IMR-90 (cell line): ENCODE measurements at regions not wholly inside any gene's neighbourhood (a gene's known extent, or its start where the extent isn't known, plus 50 kb on each side); places are given as distances from the start of the nearest gene placed in this dataset.

Experiments
- ATAC-seq: fragments of 200-7000 bp; cut with Tn5 transposase; 2 replicates; pipeline ENCODE4 v1.9.1; 2020; ENCODE audit warnings: low read depth, mild to moderate bottlenecking, moderate library complexity
- BruUV-seq: library from RNA; stranded (reverse); fragments of 400-500 nt; replicated peaks from 2 replicates; lab custom pipeline; 2021; lab: Mats Ljungman, UMichigan
- CTCF ChIA-PET: fragments of 300-600 bp; formaldehyde crosslinking; extraction: SDS; loops from one replicate; lab custom pipeline; 2021; ENCODE audit warnings: antibody characterized with exemption; lab: Yijun Ruan, JAX
- POLR2A ChIA-PET: fragments of 300-600 bp; sonication (Branson Sonifier 250); formaldehyde crosslinking; loops from one replicate; lab custom pipeline; 2022; ENCODE audit warnings: antibody characterized with exemption; ENCODE audit not compliant: unreplicated experiment; lab: Charles Lee
- DNase-seq: peaks from one replicate; pipeline ENCODE4 v3.0.0; 2013
- H2AFZ ChIP-seq: replicated peaks from 2 replicates; pipeline ENCODE3; 2013; ENCODE audit warnings: low read length, mild to moderate bottlenecking; ENCODE audit not compliant: poor library complexity
- H2AK5ac ChIP-seq: 2 replicates; pipeline ENCODE4 v1.6.1; 2013; ENCODE audit warnings: low read depth, low read length, inconsistent platforms
- H2AK9ac ChIP-seq: replicated peaks from 2 replicates; pipeline ENCODE3; 2013; ENCODE audit warnings: mild to moderate bottlenecking, low read depth, low read length, moderate library complexity; ENCODE audit not compliant: poor library complexity
- H2BK120ac ChIP-seq: 2 replicates; pipeline ENCODE4 v1.6.1; 2013; ENCODE audit warnings: low read depth, low read length, inconsistent platforms
- H2BK15ac ChIP-seq: 3 replicates; pipeline ENCODE4 v1.6.1; 2013; ENCODE audit warnings: low read depth, low read length, inconsistent platforms
- H2BK20ac ChIP-seq: 2 replicates; pipeline ENCODE4 v1.6.1; 2013; ENCODE audit warnings: low read depth, mild to moderate bottlenecking, inconsistent platforms, low read length, moderate library complexity
- H2BK5ac ChIP-seq: 2 replicates; pipeline ENCODE4 v1.6.1; 2013; ENCODE audit warnings: mild to moderate bottlenecking, low read depth, low read length, inconsistent platforms; ENCODE audit not compliant: poor library complexity, severe bottlenecking
- H3K14ac ChIP-seq: replicated peaks from 2 replicates; pipeline ENCODE4 v1.6.1; 2013; ENCODE audit warnings: low read depth, low read length, inconsistent platforms
- H3K18ac ChIP-seq: 2 replicates; pipeline ENCODE4 v1.6.1; 2013; ENCODE audit warnings: low read depth, low read length, control low read depth
- H3K23ac ChIP-seq: 2 replicates; pipeline ENCODE4 v1.6.1; 2013; ENCODE audit warnings: low read depth, low read length, inconsistent platforms
- H3K27ac ChIP-seq: 2 replicates; pipeline ENCODE4 v1.5.1; 2013; ENCODE audit warnings: mild to moderate bottlenecking, control low read depth, low read length; ENCODE audit not compliant: insufficient read depth
- H3K27me3 ChIP-seq: 2 replicates; pipeline ENCODE4 v1.6.1; 2013; ENCODE audit warnings: low read length; ENCODE audit not compliant: control insufficient read depth, insufficient read depth
- H3K36me3 ChIP-seq: 2 replicates; pipeline ENCODE4 v1.6.1; 2013; ENCODE audit warnings: low read length, mixed read lengths; ENCODE audit not compliant: control insufficient read depth, insufficient read depth
- H3K4ac ChIP-seq: 2 replicates; pipeline ENCODE4 v1.6.1; 2013; ENCODE audit warnings: low read depth, low read length, inconsistent platforms
- H3K4me1 ChIP-seq: 2 replicates; pipeline ENCODE4 v1.6.1; 2013; ENCODE audit warnings: low read length, mixed read lengths; ENCODE audit not compliant: control insufficient read depth, insufficient read depth
- H3K4me2 ChIP-seq: 2 replicates; pipeline ENCODE4 v1.6.1; 2013; ENCODE audit warnings: low read depth, mild to moderate bottlenecking, control low read depth, low read length, moderate library complexity
- H3K4me3 ChIP-seq: 2 replicates; pipeline ENCODE4 v1.5.1; 2013; ENCODE audit warnings: low read depth, mild to moderate bottlenecking, control low read depth, low read length, moderate library complexity; ENCODE audit not compliant: insufficient read depth
- H3K56ac ChIP-seq: 2 replicates; pipeline ENCODE4 v1.6.1; 2013; ENCODE audit warnings: low read length, inconsistent platforms; ENCODE audit not compliant: insufficient read depth; ENCODE audit errors: extremely low read depth
- H3K79me1 ChIP-seq, 2 experiments: 2 replicates each; pipeline ENCODE4 v1.6.1; 2013; ENCODE audit warnings: low read length in 2 of 2, inconsistent platforms in 1 of 2, low read depth in 1 of 2
- H3K9ac ChIP-seq: 2 replicates; pipeline ENCODE4 v1.6.1; 2013; ENCODE audit warnings: low read depth, low read length, control low read depth
- H3K9me1 ChIP-seq: 2 replicates; pipeline ENCODE4 v1.6.1; 2013; ENCODE audit warnings: low read length, inconsistent platforms; ENCODE audit not compliant: insufficient read depth
- H3K9me3 ChIP-seq: 2 replicates; pipeline ENCODE4 v1.6.1; 2013; ENCODE audit warnings: low read length; ENCODE audit not compliant: control insufficient read depth, insufficient read depth
- H4K20me1 ChIP-seq: 2 replicates; pipeline ENCODE4 v1.6.1; 2013; ENCODE audit warnings: low read length, inconsistent platforms; ENCODE audit not compliant: insufficient read depth
- H4K5ac ChIP-seq: 2 replicates; pipeline ENCODE4 v1.6.1; 2013; ENCODE audit warnings: mild to moderate bottlenecking, low read depth, low read length, control low read depth
- H4K8ac ChIP-seq, 2 experiments: 2 replicates each; pipeline ENCODE4 v1.6.1; 2013; ENCODE audit warnings: low read depth in 2 of 2, low read length in 2 of 2, control low read depth in 1 of 2, inconsistent platforms in 1 of 2
- H4K91ac ChIP-seq: 2 replicates; pipeline ENCODE4 v1.6.1; 2013; ENCODE audit warnings: low read depth, low read length, inconsistent platforms; ENCODE audit not compliant: insufficient read depth
- MAFK ChIP-seq: IDR thresholded peaks from 2 replicates; pipeline ENCODE4 v1.6.1; 2012; ENCODE audit warnings: low read depth, low read length, improper control_type of control experiment
- MAZ ChIP-seq: IDR thresholded peaks from 2 replicates; pipeline ENCODE4 v1.6.1; 2012; ENCODE audit warnings: low read depth, mild to moderate bottlenecking, low read length, improper control_type of control experiment, moderate library complexity, borderline replicate concordance
- MXI1 ChIP-seq: IDR thresholded peaks from 2 replicates; pipeline ENCODE4 v1.6.1; 2012; ENCODE audit warnings: low read depth, mild to moderate bottlenecking, low read length, moderate library complexity, borderline replicate concordance
- POLR2A ChIP-seq: IDR thresholded peaks from 2 replicates; pipeline ENCODE4 v1.6.1; 2012; ENCODE audit warnings: mild to moderate bottlenecking, low read depth, low read length
- WGBS, 2 experiments: methylation state at CpG; one replicate each; pipeline versions ENCODE4 v1.1.5 to v1.1.7; 2013; ENCODE audit warnings: missing lambda C conversion rate in 2 of 2; ENCODE audit not compliant: insufficient read length in 1 of 2; ENCODE audit errors: extremely low coverage in 2 of 2; 5-methylcytosine and 5-hydroxymethylcytosine counted together
- dilution Hi-C: fragments of 300-500 bp; cut with HindIII; formaldehyde crosslinking; loops from one replicate; pipeline ENCODE4 v1.14.3; 2018; ENCODE audit warnings: low sequenced_read_pairs; ENCODE audit not compliant: unreplicated experiment
- in situ Hi-C: fragments of 300-500 bp; cut with MboI; formaldehyde crosslinking; loops from 3 replicates; pipeline ENCODE4 v1.14.3; 2019; ENCODE audit warnings: low sequenced_read_pairs, inconsistent platforms, mixed read lengths
- intact Hi-C: fragments of 100-400 bp; cut with micrococcal nuclease; formaldehyde crosslinking; loops from 2 replicates; pipeline ENCODE4 v1.10.0; 2022
- TF ChIP-seq, protein P1 (sequence below): conservative IDR thresholded peaks from 2 replicates; pipeline ENCODE4 v1.5.1; 2012; ENCODE audit warnings: mild to moderate bottlenecking, low read depth, low read length, improper control_type of control experiment

DNA sequence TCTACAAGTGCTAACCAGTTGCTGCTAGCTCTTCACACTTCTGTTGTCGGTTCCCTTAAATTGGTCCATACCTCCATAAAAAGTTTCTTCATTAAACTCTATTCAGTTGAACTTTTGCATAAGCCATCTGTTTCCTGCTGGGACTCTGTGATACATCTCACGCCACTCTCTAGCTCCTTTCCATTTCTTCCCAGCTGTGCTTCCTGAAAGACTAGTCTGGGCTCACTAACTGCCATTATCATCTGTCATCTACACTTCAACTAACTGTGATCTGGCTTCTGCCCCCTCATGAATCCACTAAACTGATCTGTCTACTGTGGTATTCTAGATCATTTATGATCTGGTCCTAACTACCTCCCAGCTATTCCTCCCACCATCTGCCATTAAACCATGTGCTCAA is 78.3 kb downstream of the ELAPOR2 start:
- no TSS peak for BruUV-seq
- H2BK5ac ChIP-seq: no peak overlapping the region
- no peak for ATAC-seq
- TF ChIP-seq, protein P1, sequence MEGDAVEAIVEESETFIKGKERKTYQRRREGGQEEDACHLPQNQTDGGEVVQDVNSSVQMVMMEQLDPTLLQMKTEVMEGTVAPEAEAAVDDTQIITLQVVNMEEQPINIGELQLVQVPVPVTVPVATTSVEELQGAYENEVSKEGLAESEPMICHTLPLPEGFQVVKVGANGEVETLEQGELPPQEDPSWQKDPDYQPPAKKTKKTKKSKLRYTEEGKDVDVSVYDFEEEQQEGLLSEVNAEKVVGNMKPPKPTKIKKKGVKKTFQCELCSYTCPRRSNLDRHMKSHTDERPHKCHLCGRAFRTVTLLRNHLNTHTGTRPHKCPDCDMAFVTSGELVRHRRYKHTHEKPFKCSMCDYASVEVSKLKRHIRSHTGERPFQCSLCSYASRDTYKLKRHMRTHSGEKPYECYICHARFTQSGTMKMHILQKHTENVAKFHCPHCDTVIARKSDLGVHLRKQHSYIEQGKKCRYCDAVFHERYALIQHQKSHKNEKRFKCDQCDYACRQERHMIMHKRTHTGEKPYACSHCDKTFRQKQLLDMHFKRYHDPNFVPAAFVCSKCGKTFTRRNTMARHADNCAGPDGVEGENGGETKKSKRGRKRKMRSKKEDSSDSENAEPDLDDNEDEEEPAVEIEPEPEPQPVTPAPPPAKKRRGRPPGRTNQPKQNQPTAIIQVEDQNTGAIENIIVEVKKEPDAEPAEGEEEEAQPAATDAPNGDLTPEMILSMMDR: no peak
- TF ChIP-seq POLR2A (no peak), MXI1 (no peak), MAFK (no peak), MAZ (no peak)
- POLR2A ChIA-PET: no interaction called here
- H3K36me3 ChIP-seq: no peaks in the 10 kb centered on the region
- no peak overlapping the region for H2AK5ac ChIP-seq
- no peaks in the 10 kb centered on the region for H3K27me3 ChIP-seq
- H3K9me3 ChIP-seq: no peaks in the 10 kb centered on the region
- no peak overlapping the region for H2AFZ ChIP-seq
- dilution Hi-C loops (no loop called here), intact Hi-C loops (no loop called here), in situ Hi-C loops (no loop called here)
- no peak overlapping the region for H4K91ac ChIP-seq
- H2BK120ac ChIP-seq: no peak overlapping the region
- H4K20me1 ChIP-seq: no peaks in the 10 kb centered on the region
- CTCF ChIA-PET: no interaction called here
- H4K8ac ChIP-seq: no peak overlapping the region
- WGBS, 2 experiments: 17% methylated on average over 2 of the region's 2 CpGs; no CpG with 5 or more reads in 1 of the 2 experiments
- no peak overlapping the region for H3K23ac ChIP-seq
- no peak overlapping the region for H3K4ac ChIP-seq
- no peak overlapping the region for H3K18ac ChIP-seq
- no peak overlapping the region for H2AK9ac ChIP-seq
- H3K9me1 ChIP-seq: no peaks in the 10 kb centered on the region
- H3K4me2 ChIP-seq: no peak overlapping the region
- no peaks in the 10 kb centered on the region for H3K4me1 ChIP-seq
- H3K4me3 ChIP-seq: no peak overlapping the region
- no peak overlapping the region for H4K5ac ChIP-seq
- no peak overlapping the region for H2BK20ac ChIP-seq
- H3K27ac ChIP-seq: no peak overlapping the region
- no peak overlapping the region for H3K9ac ChIP-seq
- no peak overlapping the region for H3K56ac ChIP-seq
- no peaks in the 10 kb centered on the region for H3K79me1 ChIP-seq
- no peak overlapping the region for H3K14ac ChIP-seq
- H2BK15ac ChIP-seq: no peak overlapping the region
- no peak for DNase-seq
